GM18873 (cell line): ENCODE measurements at regions not wholly inside any gene's neighbourhood (a gene's known extent, or its start where the extent isn't known, plus 50 kb on each side); places are given as distances from the start of the nearest gene placed in this dataset.

Experiments used
- ATAC-seq: cut with Tn5 transposase; IDR thresholded peaks from one replicate; pipeline ENCODE4 v1.9.1; 2021; ENCODE audit warnings: mild to moderate bottlenecking, moderate library complexity, moderate number of reproducible peaks; ENCODE audit not compliant: unreplicated experiment, low FRiP score

DNA sequence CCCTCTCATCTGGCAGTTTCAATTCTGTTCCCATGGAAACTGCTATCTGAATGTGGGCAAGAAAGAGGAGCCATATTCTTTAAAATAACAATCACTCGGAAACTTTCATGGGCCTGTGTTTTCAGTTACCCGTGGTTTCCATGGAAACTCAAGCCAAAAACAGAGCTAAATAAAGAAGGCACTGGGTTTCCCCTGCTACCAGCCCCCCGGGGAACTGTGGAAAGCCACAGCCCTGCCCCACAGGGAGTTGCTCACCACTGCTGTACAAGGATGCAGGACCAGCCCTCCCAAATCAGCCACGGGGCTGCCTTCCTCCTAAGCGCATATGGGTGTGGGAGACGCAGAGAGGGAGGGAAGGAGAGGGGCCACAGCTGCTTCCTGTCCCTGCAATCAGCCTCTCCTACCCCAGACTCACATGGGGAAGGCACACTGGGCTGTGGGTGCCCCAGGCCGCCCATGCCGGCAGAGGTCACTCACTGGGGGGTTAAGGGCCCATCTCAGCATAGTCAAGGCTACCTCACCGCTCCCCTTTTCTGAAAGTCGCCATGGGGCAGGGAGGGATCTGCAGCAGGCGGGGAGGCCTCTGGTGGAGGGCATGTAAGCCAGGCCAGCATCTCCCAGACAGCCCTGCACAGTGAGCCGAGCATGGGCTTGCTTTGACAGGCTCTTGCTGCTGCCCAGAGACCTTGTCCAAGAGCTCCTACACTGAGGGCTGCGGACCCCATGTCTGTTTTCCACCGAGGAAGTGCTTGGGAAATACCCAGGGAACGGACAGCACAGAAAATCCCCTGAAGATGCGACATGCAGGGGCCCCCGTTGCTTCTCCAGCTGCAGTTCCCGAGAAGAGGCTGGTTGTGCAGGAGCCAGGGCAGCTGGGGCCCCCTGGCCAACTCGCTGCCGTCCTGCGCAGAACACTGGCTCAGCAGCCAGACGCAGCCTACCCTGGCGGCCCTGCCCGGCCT, 157.3 kb upstream of the PPP2R2D start:
- ATAC-seq = no peak

DNA sequence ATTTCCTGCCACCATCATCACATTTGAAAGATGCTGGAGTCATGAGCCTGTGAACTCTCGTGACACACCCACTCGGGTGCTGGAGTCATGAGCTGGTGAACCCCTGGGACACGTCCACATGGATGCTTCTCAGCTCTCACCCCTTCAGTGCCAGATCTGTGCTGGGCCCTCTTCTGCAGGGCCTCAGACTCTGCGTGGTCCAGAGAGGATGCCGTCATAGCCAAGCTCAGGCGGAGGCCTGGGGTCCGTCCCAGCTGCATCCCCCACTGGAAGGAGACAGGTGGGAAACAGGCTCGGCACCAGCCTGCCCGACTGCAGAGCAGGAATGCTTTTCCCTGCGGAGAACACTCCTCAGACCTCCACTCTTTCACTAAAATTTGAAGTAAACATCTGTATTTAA, 156.5 kb upstream of the PPP2R2D start:
- ATAC-seq = no peak

DNA sequence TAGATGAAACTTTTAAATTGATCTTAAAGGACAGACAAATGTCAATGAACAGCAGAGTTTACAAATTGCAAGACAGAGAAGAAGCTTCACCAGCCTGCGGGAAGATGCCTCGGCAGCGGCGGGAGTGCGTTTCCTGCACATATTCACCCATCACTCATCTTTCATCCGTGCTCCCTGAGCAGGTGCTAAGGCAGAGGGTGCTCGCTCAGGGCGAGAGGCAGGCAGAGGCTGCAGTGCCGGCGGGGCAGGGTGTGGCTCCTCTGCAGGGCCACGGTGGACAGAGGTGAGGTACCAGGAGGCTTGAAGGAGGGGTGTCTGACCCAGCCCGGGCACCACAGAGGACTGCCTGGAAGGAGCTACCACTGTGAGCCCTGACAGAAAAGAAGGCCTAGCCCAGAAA, 155.2 kb upstream of the PPP2R2D start:
- no peak for ATAC-seq

DNA sequence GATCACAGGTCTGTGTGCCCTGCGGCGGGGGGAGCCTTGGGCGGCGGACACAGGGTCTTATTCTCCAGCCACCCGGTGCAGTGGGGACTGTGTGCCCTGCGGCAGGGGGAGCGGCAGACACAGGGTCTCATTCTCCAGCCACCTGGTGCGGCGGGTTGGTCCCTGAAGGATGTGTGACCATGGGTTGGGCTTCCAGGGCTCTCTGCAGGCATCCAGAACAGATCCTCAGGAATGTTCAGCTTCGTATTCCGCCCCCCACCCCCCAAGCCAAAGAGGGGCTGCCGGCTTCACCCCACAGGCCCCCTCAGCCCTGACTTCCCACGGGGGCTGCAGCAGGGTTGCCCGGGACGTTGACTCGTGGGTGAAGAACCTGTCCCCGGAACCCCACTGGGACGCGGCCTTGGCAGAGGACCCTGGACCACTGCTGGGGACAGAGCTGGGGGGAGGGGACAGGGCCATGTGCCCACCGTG, 154.5 kb upstream of the PPP2R2D start:
- ATAC-seq = no peak

DNA sequence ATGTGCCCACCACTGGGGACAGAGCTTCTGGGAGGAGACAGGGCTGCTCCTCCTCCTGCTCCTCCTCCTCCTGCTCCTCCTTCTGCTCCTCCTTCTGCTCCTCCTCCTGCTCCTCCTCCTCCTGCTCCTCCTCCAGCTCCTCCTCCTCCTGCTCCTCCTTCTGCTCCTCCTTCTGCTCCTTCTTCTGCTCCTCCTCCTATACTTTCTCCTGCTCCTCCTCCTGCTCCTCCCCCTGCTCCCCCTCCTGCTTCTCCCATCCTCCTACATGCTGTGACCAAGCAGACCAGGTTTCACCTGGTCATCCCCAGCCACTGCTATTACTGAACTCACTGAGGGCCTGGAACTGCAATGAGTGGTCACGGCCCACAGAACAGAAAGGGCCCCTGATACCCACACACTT, 154.0 kb upstream of the PPP2R2D start:
- ATAC-seq = no peak

DNA sequence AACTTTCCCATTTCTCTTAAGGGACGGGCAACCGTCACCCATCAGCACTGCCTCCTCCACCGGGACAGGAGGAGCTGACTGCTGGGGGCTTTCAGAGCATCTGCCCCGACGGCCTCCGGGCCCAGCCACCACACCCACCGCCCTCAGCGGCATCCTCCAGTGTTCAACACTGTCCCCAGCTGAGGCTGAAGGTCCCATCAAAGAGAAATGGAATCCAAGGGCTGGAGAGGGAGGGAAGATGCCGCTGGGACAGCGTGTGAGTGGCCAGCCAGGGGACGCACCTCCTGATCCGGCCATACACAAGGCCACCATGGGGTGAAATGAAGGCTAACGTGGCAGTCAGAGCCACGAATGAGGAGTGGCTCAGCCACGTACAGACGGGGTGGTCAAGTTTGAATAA, 153.6 kb upstream of the PPP2R2D start:
- no peak for ATAC-seq

DNA sequence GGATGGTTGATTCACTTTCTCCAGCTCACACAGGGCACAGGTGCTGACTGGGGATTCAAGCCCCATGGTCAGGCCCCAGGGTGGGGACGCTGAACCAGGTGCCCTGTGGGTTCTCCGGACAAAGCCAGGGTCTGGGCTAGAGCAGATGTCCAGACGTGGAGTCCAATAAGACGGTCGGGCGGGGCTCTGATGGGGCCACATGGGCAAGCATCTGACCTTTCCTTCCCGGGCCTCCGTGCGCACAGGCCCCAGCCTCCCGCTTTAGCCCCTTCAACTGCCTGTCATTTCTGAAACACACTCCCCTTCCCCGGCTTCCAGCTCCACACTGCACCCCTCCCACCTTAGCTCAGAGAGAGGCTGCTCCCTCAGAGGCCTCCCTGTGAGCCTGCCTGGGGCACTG, 153.0 kb upstream of the PPP2R2D start:
- ATAC-seq = no peak

DNA sequence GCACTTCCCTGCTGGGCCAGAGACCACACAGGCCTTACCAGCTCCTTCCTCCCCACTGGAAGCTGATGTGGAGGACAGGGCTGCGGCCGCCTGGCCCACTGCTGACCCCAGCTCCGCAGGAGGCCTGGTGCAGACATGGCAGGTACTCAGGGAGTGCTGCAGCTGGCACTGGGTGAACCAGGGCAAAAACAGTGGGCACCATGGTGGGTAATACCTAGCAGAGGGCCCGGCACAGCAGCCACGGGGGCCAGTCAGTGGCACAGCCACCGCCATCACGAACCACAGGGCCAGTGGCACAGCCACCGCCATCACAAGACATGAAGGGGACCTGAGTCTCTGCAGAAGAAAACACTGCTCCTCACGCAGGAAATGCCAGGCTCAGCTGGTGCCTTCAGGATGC, 152.6 kb upstream of the PPP2R2D start:
- ATAC-seq = no peak

DNA sequence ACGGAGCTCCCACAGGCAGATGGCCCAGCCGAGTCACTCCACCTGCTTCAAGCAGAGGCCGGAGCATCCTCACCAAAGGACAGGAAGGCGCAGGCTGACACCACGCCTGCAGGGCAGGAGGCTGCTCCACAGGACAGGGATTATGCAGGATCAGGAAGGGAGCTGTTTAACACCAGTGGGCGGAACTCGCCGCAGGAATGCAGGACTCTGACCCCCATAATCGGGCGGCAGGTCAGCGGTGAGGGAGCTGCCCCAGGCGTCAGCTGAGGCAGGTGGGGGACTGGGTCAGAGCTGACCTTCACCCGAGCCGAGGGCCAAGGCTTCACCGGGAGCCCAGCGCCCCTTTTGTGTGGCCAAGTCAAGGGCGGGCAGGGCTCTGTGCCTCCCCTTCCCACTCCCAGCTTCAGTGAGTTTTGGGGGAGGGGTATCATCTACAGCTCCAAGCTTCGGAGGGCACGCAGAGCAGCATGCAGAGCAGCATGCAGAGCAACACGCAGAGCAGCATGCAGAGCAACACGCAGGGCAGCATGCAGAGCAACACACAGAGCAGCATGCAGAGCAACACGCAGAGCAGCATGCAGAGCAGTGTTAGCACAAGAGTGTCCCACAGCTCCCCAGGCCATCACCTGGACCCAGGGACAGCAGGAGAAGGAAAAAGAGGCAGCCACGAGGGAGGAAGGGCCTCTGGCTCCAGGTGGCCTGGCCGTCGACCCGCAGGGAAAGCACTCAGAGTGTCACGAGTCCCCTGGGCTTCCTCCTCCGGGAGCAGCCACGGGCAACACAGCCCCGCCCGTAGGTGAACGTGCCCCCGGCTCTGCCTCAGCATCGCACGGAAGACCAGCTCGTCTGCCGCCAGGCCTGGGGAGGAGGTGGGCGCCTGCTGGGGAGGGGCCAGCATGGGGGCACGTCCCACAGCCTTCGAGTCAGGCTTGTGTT, 151.7 kb upstream of the PPP2R2D start:
- no peak for ATAC-seq

DNA sequence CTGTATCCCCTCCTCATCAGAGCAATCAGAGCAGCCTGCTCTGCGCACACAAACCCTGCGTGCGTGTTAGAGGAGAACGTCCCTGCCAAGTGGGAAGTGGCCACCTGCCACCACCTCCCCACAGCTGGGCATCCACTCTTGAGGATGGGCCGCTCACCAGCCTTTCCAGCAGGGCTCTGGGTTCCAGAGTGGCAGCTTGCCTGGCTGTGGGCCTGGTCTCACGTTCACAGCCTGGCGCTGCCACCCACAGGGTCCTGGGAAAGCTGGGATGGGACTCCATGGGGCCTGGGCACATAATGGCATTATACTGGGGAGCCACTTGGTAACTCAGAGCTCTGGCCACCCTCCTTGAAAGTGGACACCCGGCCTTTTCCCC, 151.1 kb upstream of the PPP2R2D start:
- no peak for ATAC-seq

DNA sequence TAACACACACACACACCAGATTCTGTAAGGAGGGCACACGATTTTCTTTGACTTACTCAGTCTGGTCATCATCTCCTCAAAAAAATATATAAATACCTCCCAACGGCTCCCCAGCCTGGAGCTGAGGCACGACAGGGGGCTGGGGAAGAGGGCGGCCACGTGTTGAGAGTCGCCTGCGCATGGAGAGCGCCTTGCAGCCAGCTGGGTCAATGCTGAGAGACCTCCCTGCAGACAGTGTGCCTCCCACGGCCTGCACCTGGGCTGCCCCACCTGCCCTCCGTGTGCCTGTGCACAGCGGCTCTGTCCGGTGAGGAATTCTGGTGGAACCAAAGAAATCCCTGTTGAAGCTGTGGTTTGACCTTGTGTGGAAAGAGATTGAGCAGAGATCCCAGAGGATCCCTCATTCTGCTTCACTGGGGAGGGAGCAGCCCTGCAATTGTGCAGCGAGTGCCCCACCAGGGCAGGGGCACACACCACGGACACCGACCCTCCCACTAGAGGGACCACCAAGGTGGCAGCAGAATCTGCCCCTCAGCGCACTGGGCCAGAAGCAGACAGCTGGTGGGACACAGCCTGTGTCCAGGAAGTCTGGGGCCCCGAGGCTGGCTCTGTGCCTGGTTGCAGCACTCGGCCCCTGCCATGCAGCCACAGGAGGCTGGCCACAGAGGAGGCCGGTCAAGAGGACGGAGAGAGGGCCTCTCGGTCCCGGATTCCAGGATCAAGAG, 150.5 kb upstream of the PPP2R2D start:
- no peak for ATAC-seq

DNA sequence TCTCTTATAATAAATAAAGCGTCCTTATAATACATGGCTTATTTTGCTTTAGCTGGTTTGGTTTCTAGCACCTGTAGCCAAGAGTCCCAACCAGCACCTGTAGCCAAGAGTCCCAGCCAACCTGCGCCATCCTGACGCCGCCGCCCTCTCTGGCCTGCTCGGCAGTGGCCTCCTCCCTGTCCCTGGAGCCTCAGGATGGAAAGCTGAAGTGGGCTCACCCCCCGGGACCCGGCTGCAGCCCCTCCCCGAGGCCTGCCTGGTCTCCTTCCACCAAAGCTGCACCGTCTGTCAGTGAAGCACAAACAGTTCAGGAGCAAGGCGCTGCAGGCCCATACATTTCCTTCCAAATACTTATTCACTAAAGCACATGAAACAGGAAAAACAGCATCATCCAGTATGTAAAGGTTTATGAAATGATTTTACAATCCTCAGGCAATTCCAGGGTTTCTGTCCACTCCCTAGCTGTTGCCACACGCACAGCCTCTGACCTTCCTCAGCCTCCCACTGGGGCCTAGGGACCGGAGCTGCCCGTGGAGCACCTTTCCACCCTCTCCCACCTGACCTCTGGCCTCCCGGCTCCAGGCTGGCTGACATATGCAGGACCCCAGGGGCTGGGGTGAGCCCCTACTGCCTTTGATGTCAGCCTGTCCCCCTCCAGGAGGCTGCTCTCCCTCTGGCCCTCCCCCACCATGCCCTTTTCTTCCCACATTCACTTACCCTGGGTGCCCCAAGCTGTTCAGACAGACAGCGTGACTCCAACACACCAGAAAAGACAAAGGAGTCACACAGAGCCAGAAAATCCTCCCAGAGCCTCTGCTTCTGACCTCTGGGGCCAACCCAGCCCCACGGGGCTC, 149.6 kb upstream of the PPP2R2D start:
- no peak for ATAC-seq

DNA sequence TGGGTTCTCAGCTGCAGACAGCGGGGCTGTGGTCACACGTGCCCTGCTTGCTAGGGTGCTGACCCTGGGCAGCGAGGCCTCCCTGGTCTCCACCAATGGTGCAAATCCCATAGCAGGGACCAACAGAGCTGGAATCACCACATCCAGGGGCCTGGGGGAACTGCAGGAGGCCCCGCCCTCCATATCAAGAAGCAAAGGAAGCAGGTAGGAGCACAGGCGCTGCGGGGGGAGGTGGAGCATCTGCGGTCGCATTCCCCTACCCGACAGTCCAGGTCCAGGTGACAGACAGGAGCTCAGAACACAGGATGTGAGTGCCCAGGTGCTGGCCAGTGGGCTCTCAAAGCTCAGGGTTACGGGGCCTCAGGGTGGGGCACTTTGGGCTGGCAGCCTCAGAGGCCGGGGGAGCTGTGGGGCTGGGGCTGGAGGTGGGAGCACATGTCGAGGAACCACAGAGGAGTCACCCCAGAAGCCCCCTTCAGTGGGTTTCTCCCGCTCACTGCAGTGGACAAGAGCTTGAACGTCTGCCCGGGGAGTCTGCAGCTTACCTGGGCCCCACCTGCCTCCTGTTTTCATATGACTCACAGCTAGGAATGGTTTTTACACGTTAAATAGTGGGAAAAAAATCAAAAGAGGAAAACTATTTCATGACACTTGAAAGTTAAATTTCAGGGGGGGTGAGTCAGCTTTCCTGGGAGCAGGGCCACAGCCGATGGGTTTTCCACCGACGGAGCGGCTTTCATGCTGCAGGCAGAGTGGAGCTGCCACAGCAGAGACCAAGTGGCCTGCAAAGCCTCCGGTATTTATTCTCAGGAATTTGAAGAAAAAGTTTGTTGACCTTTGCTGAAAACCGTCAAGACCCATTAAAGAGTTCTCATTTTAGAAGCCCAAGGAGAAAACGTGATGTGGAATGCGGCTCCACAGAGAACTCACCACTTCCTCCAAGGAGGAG, 148.7 kb upstream of the PPP2R2D start:
- ATAC-seq = no peak

DNA sequence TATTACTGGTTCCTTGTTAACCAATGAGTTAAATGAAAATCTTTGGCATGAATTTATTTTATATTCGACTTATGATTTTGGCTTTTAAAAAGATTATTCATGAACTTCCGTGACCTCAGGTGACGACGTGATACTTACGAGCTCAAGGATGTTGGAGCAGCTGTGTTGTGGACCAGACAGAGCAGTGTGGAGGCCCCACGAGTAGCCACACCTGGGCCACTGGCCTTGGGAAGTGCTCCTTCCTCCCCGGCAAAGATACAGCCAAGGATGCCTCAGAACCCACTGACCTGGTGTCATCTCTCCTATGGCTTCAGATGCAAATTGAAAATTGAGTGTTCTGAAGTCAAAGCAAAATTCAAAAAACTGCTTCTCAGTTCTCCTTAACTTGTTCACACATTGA, 147.5 kb upstream of the PPP2R2D start:
- no peak for ATAC-seq

DNA sequence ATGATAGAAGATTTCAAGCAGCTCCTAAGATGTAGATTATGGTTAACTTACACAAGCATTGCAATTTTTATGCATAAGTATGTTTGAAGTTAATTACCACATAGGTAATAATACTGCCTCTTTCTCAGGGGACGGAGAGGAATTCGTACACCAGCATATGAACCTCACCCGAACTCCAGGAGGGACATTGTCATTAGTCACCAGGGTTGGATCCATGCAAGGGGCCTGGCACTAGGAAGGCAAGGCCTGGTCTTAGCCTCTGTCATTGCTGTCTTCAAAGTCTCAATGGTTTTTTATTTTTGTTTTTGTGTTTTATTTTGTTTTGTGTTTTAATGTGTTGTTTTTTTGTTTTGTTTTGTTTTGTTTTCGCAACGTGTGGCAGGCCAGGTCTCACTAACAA, 145.6 kb upstream of the PPP2R2D start:
- ATAC-seq = no peak

DNA sequence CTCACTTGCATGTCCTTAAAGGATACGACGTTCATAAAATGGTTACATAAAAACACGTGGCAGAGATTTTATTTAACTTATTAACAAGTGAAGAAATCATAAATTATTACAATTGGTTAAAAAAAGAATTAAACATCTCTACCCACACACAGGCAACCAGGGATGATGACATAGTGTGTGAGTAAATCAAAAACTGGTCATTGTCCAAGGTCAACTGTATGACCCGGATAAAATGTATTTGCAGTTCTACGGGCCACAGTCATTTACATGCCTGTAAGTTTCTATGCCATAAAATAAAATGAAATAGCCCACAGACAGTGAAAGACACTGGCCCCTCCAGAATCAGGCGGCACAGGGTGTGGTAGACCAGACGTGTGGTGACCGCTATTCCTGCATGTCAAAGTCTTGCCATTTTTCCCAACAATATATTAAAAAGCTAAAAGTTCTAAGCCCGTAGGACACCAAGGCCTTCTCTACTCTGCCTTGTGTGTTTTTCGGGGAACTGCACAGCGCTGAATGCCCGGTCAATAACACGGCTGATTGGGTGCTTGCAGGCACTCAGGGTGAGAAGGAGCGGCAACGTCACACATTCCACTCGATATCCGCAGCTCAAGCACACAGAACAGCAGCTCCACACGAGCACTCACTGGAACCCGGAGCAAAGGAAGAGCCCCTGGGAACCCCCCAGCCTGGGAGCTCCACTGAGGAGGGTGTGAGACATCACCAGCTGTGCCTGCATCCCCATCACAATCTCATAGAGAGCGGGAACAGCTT, 143.3 kb upstream of the PPP2R2D start:
- ATAC-seq = no peak

DNA sequence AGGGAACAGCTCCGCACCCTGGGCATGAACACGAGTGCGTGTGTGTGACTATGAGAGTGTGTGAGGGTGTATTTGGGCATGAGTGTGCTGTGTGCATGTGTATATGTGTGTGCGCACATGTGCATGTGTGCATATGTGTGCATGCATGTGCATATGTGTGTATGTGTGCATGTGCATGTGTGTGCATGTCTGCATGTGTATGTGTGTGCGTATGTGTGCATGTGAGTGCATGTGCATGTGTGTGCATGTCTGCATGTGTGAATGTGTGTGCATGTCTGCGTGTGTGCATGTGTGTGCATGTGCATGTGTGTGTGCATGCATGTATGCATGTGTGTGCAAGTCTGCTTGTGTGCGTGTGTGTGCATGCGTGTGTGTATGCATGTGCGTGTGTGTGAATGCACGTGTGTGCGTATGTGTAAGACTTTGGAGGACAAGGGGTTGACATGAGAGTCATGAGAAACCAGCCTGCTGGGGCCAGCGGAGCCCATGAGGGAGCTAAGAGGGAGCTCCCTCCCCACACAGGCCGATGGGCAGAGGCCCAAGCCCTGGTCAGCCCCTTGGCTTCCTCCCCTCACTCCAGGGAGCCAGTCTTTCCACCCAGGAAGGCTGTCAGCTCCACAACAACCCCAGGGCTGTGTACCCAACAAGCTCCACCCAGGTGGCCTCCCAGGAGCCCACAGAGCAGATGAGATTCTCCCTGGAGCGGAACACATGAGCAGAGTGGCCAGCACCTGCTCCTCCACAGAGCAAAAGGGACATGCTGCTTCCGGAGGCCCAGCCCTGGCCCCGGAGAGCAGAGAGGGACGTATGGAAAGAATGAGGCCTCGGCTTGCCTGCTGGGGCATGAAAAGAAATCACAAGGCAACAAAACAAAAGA, 142.5 kb upstream of the PPP2R2D start:
- no peak for ATAC-seq
